GM12865 (cell line): ENCODE measurements at regions not wholly inside any gene's neighbourhood (a gene's known extent, or its start where the extent isn't known, plus 50 kb on each side); places are given as distances from the start of the nearest gene placed in this dataset.
A peak's percentile ranks its signal among the peaks of the same experiment; 100 is the strongest.

Source experiments
- DNase-seq: peaks from one replicate; pipeline ENCODE4 v3.0.0; 2010; ENCODE audit warnings: low read depth
- H3K4me3 ChIP-seq: 2 replicates; pipeline ENCODE4 v1.5.1; 2011; ENCODE audit warnings: mild to moderate bottlenecking, low read depth, low read length, control low read depth
- CTCF ChIP-seq: IDR thresholded peaks from 2 replicates; pipeline ENCODE4 v1.5.1; 2011; ENCODE audit warnings: low read length, control low read depth, low read depth, inconsistent platforms; ENCODE audit not compliant: insufficient read depth; ENCODE audit errors: missing control alignments

GRCh38 chr1:99177465-99177864 is 86.8 kb upstream of the PLPPR4 start:
- no peak for TF ChIP-seq CTCF
- DNase-seq, result no peak

GRCh38 chr1:99180343-99180808 is 83.9 kb upstream of the PLPPR4 start:
- peak; percentile 71 for TF ChIP-seq CTCF
- peak; percentile 83 for DNase-seq
- H3K4me3 ChIP-seq, result no peak overlapping the region

More at GRCh38 chr1:99177465-99177864, 86.8 kb upstream of the PLPPR4 start:
- H3K4me3 ChIP-seq, result no peak overlapping the region

GRCh38 chr1:99180915-99181314 is 83.4 kb upstream of the PLPPR4 start:
- no peak overlapping the region for H3K4me3 ChIP-seq
- no peak for DNase-seq
- TF ChIP-seq CTCF, result no peak

- TF ChIP-seq CTCF, result no peak
- H3K4me3 ChIP-seq, result no peak overlapping the region
- DNase-seq, result no peak
Measured at GRCh38 chr1:99181892-99182291, 82.4 kb upstream of the PLPPR4 start.

GRCh38 chr1:99185196-99185595 is 79.1 kb upstream of the PLPPR4 start:
- TF ChIP-seq CTCF, result no peak
- DNase-seq, result no peak
- no peak overlapping the region for H3K4me3 ChIP-seq

GRCh38 chr1:99193431-99193830 is 70.9 kb upstream of the PLPPR4 start:
- DNase-seq, result no peak
- H3K4me3 ChIP-seq, result no peak overlapping the region
- no peak for TF ChIP-seq CTCF

- TF ChIP-seq CTCF, result no peak
- DNase-seq, result no peak
- no peak overlapping the region for H3K4me3 ChIP-seq
Measured at GRCh38 chr1:99198393-99198792, 65.9 kb upstream of the PLPPR4 start.
